K562 (cell line): ENCODE measurements at regions not wholly inside any gene's neighbourhood (a gene's known extent, or its start where the extent isn't known, plus 50 kb on each side); places are given as distances from the start of the nearest gene placed in this dataset.

Experiments used
- ATAC-seq: fragments of 200-7000 bp; cut with Tn5 transposase; 3 replicates; pipeline ENCODE4 v1.9.1; 2020; ENCODE audit warnings: moderate library complexity
- BruUV-seq: library from RNA; stranded (reverse); fragments of 400-500 nt; replicated peaks from 2 replicates; lab custom pipeline; 2021; lab: Mats Ljungman, UMichigan
- CTCF ChIA-PET: fragments of 300-600 bp; formaldehyde crosslinking; extraction: SDS; loops from one replicate; lab custom pipeline; 2021; ENCODE audit warnings: low intra/inter-chr PET ratio; lab: Yijun Ruan, JAX
- POLR2A ChIA-PET: fragments of 300-600, 350-650 bp; sonication (Branson Sonifier 250); formaldehyde crosslinking; extraction: SDS; loops from one replicate; lab custom pipeline; 2021; ENCODE audit warnings: antibody characterized with exemption, inconsistent platforms; lab: Yijun Ruan, JAX
- DNase-seq, 4 experiments: peaks; one replicate each; pipeline versions ENCODE4 v3.0.0 to v3.0.0-alpha.2; 2011 to 2018; ENCODE audit warnings: low spot score in 3 of 4, mixed read lengths in 3 of 4; ENCODE audit errors: extremely low read depth in 1 of 4
- FAIRE-seq: peaks from 2 replicates; lab custom pipeline; 2011; peaks lifted over from hg19 to GRCh38; lab: Jason Lieb, UNC
- H2AFZ ChIP-seq: 2 replicates; pipeline ENCODE4 v1.6.0; 2011; ENCODE audit warnings: low read depth, low read length, control low read depth, inconsistent platforms
- H3K27ac ChIP-seq: fragments of 200-600 bp; 3 replicates; pipeline ENCODE4 v1.8.0; 2011; ENCODE audit warnings: low read depth, mild to moderate bottlenecking, control low read depth, inconsistent platforms, low read length, moderate library complexity, mixed read lengths; ENCODE audit errors: extremely low read depth
- H3K27me3 ChIP-seq, 2 experiments: fragments of 300-600 bp in 1 of 2; 2 replicates in 1 of 2; 3 replicates in 1 of 2; pipeline versions ENCODE4 v1.6.0 to v1.8.0; 2011; ENCODE audit warnings: inconsistent platforms in 2 of 2, low read length in 2 of 2, mild to moderate bottlenecking in 1 of 2, mixed read lengths in 1 of 2, moderate library complexity in 1 of 2; ENCODE audit not compliant: control insufficient read depth in 2 of 2, insufficient read depth in 2 of 2
- H3K36me3 ChIP-seq: fragments of 300-600 bp; 3 replicates; pipeline ENCODE4 v1.8.0; 2011; ENCODE audit warnings: mild to moderate bottlenecking, low read length, inconsistent platforms; ENCODE audit not compliant: control insufficient read depth, insufficient read depth
- H3K4me1 ChIP-seq, 2 experiments: fragments of 200-600 bp in 1 of 2; replicated peaks in 1 of 2; 2 replicates in 1 of 2; 3 replicates in 1 of 2; pipeline versions ENCODE4 v1.5.1 to v1.8.0; 2011; ENCODE audit warnings: inconsistent platforms in 2 of 2, low read length in 2 of 2, mild to moderate bottlenecking in 1 of 2, mixed read lengths in 1 of 2, moderate library complexity in 1 of 2; ENCODE audit not compliant: control insufficient read depth in 2 of 2, insufficient read depth in 2 of 2
- H3K4me2 ChIP-seq: 2 replicates; pipeline ENCODE4 v1.6.1; 2011; ENCODE audit warnings: low read length, control low read depth, inconsistent platforms, mixed read lengths; ENCODE audit not compliant: insufficient read depth
- H3K4me3 ChIP-seq: fragments of 200-600 bp; sonication (generic), shearing (Covaris generic); 2 replicates; pipeline ENCODE4 v1.5.1; 2016; ENCODE audit warnings: control low read depth, inconsistent platforms
- H3K79me2 ChIP-seq: fragments of 200-600 bp; 3 replicates; pipeline ENCODE4 v1.8.0; 2011; ENCODE audit warnings: low read length, inconsistent platforms; ENCODE audit not compliant: control insufficient read depth, insufficient read depth
- H3K9ac ChIP-seq, 2 experiments: 2 replicates each; pipeline versions ENCODE4 v1.6.0 to v1.6.1; 2011; ENCODE audit warnings: low read depth in 2 of 2, low read length in 2 of 2, control low read depth in 1 of 2, inconsistent platforms in 1 of 2, mild to moderate bottlenecking in 1 of 2, mixed read lengths in 1 of 2; ENCODE audit not compliant: insufficient read depth in 1 of 2
- H3K9me1 ChIP-seq: one replicate; pipeline ENCODE4 v1.6.0; 2011; ENCODE audit warnings: inconsistent platforms, mild to moderate bottlenecking, low read length, moderate library complexity; ENCODE audit not compliant: control insufficient read depth, insufficient read depth
- H3K9me3 ChIP-seq: replicated peaks from 2 replicates; pipeline ENCODE4 v1.5.1; 2011; ENCODE audit warnings: low read depth, low read length, inconsistent platforms; ENCODE audit not compliant: control insufficient read depth, insufficient read depth
- H4K20me1 ChIP-seq: replicated peaks from 2 replicates; pipeline ENCODE4 v1.6.1; 2011; ENCODE audit warnings: low read length, inconsistent platforms, mixed read lengths; ENCODE audit not compliant: control insufficient read depth, insufficient read depth
- CBX3 ChIP-seq, 2 experiments: IDR thresholded peaks; 1 replicate in 1 of 2; 2 replicates in 1 of 2; pipeline ENCODE4 v1.6.1; 2012; ENCODE audit warnings: inconsistent platforms in 2 of 2, low read length in 2 of 2, borderline replicate concordance in 1 of 2, control low read depth in 1 of 2
- IRF2 ChIP-seq: sonication (generic); formaldehyde crosslinking; IDR thresholded peaks from 2 replicates; pipeline ENCODE4 v1.8.1; 2022; ENCODE audit warnings: mild to moderate bottlenecking, missing genetic modification reagents
- MYNN ChIP-seq, 2 experiments: sonication (generic); formaldehyde crosslinking in 1 of 2; IDR thresholded peaks; 2 replicates each; pipeline versions ENCODE4 v1.5.0 to v1.6.1; 2016 to 2020; ENCODE audit warnings: antibody characterized with exemption in 1 of 2, missing genetic modification reagents in 1 of 2
- TCFL5 ChIP-seq: fragments of 250-450 bp; sonication (Bioruptor Pico); conservative IDR thresholded peaks from 2 replicates; pipeline ENCODE4 v1.6.1; 2021; ENCODE audit warnings: mild to moderate bottlenecking, moderate library complexity, matching md5 sums
- TOE1 ChIP-seq, 2 experiments: fragments of 450-650 bp in 1 of 2; sonication (generic) in 1 of 2; formaldehyde crosslinking in 1 of 2; IDR thresholded peaks; 2 replicates each; pipeline versions ENCODE4 v1.7.1 to v1.8.0; 2016 to 2022; ENCODE audit warnings: borderline replicate concordance in 2 of 2, mild to moderate bottlenecking in 2 of 2, antibody characterized with exemption in 1 of 2, inconsistent platforms in 1 of 2, low read depth in 1 of 2, missing genetic modification reagents in 1 of 2, moderate library complexity in 1 of 2
- ZBED1 ChIP-seq: IDR thresholded peaks from 2 replicates; pipeline ENCODE4 v1.6.1; 2014
- ZC3H4 ChIP-seq: sonication (generic); formaldehyde crosslinking; IDR thresholded peaks from 2 replicates; pipeline ENCODE4 v1.9.0; 2021; ENCODE audit warnings: missing genetic modification reagents, borderline replicate concordance
- ZNF75A ChIP-seq: fragments of 450-650 bp; formaldehyde crosslinking; IDR thresholded peaks from 2 replicates; pipeline ENCODE4 v1.4.0; 2020; ENCODE audit warnings: mild to moderate bottlenecking
- WGBS: fragments of 100-300 bp; shearing (Covaris generic); methylation state at CpG from one replicate; pipeline ENCODE4 v1.1.6; 2016; ENCODE audit warnings: low coverage, mixed read lengths; ENCODE audit not compliant: insufficient coverage; ENCODE audit errors: missing lambda C conversion rate; 5-methylcytosine and 5-hydroxymethylcytosine counted together
- in situ Hi-C: fragments of 300-500 bp; cut with MboI; formaldehyde crosslinking; loops from 4 replicates; pipeline ENCODE4 v1.15.0; 2018; ENCODE audit warnings: inconsistent platforms, mixed read lengths
- intact Hi-C: fragments of 100-400 bp; cut with micrococcal nuclease; formaldehyde crosslinking; loops from 2 replicates; pipeline ENCODE4 v1.14.2; 2022
- TF ChIP-seq, protein P1 (sequence below): sonication (generic); formaldehyde crosslinking; IDR thresholded peaks from 2 replicates; pipeline ENCODE4 v1.8.1; 2023; ENCODE audit warnings: mild to moderate bottlenecking, missing genetic modification reagents
- TF ChIP-seq, protein P2 (sequence below): sonication (generic); formaldehyde crosslinking; IDR thresholded peaks from 2 replicates; pipeline ENCODE4 v1.8.0; 2022; ENCODE audit warnings: mild to moderate bottlenecking, missing genetic modification reagents
- TF ChIP-seq, protein P3 (sequence below): sonication (generic); formaldehyde crosslinking; IDR thresholded peaks from 2 replicates; pipeline ENCODE4 v1.9.0; 2022; ENCODE audit warnings: mild to moderate bottlenecking, missing genetic modification reagents
- TF ChIP-seq, protein P4 (sequence below): sonication (generic); formaldehyde crosslinking; IDR thresholded peaks from 2 replicates; pipeline ENCODE4 v1.8.0; 2022; ENCODE audit warnings: mild to moderate bottlenecking, missing genetic modification reagents

DNA sequence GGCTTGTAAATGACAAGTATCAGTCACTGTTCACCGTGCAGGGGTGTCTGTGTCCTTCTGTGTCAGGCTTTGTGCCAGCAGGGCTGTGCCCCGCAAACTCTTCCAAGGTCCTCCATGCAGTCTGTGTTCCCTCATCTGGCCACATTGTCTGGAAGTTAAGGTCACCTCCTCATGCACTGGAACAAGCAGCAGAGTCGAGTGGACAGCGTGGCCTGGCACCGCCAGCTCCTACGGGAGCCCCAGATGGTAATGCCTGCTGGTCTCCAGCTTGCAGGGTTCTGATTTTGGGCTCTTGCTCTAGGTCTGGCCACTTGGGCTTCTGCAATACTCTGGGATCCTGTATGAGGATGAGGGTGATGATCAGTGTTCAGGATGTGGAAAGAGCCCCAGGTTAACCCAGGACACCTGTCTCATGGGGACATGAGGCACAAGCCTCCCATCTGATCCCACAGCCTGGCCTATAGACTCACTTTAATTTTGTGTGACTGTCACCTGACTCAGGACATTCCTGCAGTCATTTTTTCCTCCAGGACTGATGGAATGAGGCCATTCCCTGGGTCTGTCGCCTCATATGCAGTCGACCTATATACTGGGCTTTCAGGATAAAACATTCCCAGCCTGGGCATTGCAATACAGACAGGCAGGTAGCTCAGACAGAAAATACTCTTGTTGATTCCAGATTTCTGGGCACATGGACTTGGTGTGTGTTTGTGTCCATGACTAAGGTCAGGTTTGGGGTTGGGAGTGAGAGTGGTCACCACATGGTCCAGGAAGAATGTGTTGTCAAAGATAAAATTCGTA is 106.3 kb upstream of the TOP3B start:
- Histone ChIP-seq H3K4me3 (no peak overlapping the region), H3K9ac (peak overlapping the region in 1 of 2 experiments; percentile 12; a peak in 1 of 4 replicates), H3K9me1 (no peaks in the 10 kb centered on the region), H3K27me3 (peaks cover 52 to 64% of the 10 kb centered on the region in 2 experiments), H3K27ac (no peak overlapping the region), H3K36me3 (no peaks in the 10 kb centered on the region), H3K9me3 (no peaks in the 10 kb centered on the region), H4K20me1 (peaks cover 28% of the 10 kb centered on the region), H2AFZ (no peak overlapping the region), H3K4me1 (no peaks in the 10 kb centered on the region), H3K4me2 (no peak overlapping the region), H3K79me2 (no peaks in the 10 kb centered on the region)
- DNase-seq = no peak
- ATAC-seq = no peak
- BruUV-seq = no TSS peak
- in situ Hi-C loops (no loop called here), intact Hi-C loops (loop anchor here (10.0 kb wide), 1 partner anchor 64 kb away; no protein-coding TSS in a partner anchor)
- FAIRE-seq = no peak
- CTCF ChIA-PET = interaction anchor here (0.6 kb wide), 1 partner anchor 262 kb away, joined by 3 read pairs; no protein-coding TSS in a partner anchor
- POLR2A ChIA-PET = interaction anchor here (0.6 to 10.8 kb wide), 15 partner anchors 10 to 530 kb away, joined by 3 to 121 read pairs (median 4); no protein-coding TSS in a partner anchor
- 2% methylated on average over 9 of the region's 9 CpGs for WGBS
- no peak for TF ChIP-seq ZNF75A (CRISPR knock-in tag)
- TF ChIP-seq, protein P1, sequence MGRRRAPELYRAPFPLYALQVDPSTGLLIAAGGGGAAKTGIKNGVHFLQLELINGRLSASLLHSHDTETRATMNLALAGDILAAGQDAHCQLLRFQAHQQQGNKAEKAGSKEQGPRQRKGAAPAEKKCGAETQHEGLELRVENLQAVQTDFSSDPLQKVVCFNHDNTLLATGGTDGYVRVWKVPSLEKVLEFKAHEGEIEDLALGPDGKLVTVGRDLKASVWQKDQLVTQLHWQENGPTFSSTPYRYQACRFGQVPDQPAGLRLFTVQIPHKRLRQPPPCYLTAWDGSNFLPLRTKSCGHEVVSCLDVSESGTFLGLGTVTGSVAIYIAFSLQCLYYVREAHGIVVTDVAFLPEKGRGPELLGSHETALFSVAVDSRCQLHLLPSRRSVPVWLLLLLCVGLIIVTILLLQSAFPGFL (CRISPR knock-in tag) = 0 out of 2 replicates have a peak, but pooled peaks have one; percentile 20
- peak; percentile 77; the same call in 1 of the 2 replicates for TF ChIP-seq IRF2 (CRISPR knock-in tag)
- no peak for TF ChIP-seq ZBED1
- TF ChIP-seq, protein P2, sequence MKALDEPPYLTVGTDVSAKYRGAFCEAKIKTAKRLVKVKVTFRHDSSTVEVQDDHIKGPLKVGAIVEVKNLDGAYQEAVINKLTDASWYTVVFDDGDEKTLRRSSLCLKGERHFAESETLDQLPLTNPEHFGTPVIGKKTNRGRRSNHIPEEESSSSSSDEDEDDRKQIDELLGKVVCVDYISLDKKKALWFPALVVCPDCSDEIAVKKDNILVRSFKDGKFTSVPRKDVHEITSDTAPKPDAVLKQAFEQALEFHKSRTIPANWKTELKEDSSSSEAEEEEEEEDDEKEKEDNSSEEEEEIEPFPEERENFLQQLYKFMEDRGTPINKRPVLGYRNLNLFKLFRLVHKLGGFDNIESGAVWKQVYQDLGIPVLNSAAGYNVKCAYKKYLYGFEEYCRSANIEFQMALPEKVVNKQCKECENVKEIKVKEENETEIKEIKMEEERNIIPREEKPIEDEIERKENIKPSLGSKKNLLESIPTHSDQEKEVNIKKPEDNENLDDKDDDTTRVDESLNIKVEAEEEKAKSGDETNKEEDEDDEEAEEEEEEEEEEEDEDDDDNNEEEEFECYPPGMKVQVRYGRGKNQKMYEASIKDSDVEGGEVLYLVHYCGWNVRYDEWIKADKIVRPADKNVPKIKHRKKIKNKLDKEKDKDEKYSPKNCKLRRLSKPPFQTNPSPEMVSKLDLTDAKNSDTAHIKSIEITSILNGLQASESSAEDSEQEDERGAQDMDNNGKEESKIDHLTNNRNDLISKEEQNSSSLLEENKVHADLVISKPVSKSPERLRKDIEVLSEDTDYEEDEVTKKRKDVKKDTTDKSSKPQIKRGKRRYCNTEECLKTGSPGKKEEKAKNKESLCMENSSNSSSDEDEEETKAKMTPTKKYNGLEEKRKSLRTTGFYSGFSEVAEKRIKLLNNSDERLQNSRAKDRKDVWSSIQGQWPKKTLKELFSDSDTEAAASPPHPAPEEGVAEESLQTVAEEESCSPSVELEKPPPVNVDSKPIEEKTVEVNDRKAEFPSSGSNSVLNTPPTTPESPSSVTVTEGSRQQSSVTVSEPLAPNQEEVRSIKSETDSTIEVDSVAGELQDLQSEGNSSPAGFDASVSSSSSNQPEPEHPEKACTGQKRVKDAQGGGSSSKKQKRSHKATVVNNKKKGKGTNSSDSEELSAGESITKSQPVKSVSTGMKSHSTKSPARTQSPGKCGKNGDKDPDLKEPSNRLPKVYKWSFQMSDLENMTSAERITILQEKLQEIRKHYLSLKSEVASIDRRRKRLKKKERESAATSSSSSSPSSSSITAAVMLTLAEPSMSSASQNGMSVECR (CRISPR knock-in tag) = peak; percentile 62; the same call in 1 of the 2 replicates
- no peak for TF ChIP-seq MYNN (IDR thresholded peaks at IDR 0.05)
- 0 out of 2 replicates have a peak, but pooled peaks have one; percentile 10 for TF ChIP-seq MYNN (CRISPR knock-in tag; IDR thresholded peaks at IDR 0.05)
- TF ChIP-seq CBX3 (IDR thresholded peaks at IDR 0.05; ENCODE audit: borderline replicate concordance in 1 of 2, low read length in 2 of 2) = peak in 1 of 2 experiments; percentile 22; a peak in 1 of 3 replicates
- no peak for TF ChIP-seq TCFL5 (CRISPR knock-in tag)
- no peak for TF ChIP-seq TOE1 (IDR thresholded peaks at IDR 0.05; ENCODE audit: borderline replicate concordance)
- 0 out of 2 replicates have a peak, but pooled peaks have one; percentile 77 for TF ChIP-seq TOE1 (CRISPR knock-in tag; IDR thresholded peaks at IDR 0.05; ENCODE audit: borderline replicate concordance, low read depth)
- TF ChIP-seq ZC3H4 (CRISPR knock-in tag) = peak; percentile 89
- TF ChIP-seq, protein P3, sequence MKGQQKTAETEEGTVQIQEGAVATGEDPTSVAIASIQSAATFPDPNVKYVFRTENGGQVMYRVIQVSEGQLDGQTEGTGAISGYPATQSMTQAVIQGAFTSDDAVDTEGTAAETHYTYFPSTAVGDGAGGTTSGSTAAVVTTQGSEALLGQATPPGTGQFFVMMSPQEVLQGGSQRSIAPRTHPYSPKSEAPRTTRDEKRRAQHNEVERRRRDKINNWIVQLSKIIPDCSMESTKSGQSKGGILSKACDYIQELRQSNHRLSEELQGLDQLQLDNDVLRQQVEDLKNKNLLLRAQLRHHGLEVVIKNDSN (CRISPR knock-in tag) = no peak
- TF ChIP-seq, protein P4, sequence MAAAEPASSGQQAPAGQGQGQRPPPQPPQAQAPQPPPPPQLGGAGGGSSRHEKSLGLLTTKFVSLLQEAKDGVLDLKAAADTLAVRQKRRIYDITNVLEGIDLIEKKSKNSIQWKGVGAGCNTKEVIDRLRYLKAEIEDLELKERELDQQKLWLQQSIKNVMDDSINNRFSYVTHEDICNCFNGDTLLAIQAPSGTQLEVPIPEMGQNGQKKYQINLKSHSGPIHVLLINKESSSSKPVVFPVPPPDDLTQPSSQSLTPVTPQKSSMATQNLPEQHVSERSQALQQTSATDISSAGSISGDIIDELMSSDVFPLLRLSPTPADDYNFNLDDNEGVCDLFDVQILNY (CRISPR knock-in tag) = no peak
